ENCODE measurements at regions not wholly inside any gene's neighbourhood (a gene's known extent, or its start where the extent isn't known, plus 50 kb on each side); places are given as distances from the start of the nearest gene placed in this dataset.
A peak's percentile ranks its signal among the peaks of the same experiment; 100 is the strongest.

DNA sequence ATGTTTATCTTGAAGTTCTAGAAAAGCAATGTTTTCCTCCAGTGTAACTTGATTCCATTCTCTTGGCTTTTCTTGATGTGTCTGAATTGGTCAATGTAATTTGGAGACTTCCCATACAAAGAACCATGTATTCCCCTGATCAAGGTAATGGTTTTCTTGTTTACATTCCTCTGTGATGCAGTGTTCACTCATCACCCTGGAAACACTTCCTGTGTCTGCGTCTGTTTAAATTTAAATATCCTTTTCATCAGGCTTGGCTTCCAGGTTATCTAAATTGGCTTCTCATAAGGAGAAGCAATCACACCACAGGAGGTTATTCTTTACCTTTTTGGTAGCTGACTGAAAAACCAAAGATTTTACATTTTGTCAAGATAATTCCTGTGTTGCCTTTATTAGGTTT, 237.3 kb upstream of the WSCD1 start:
- H3K36me3 Mint-ChIP-seq: no peaks in the 10 kb centered on the region
- H3K9me3 Mint-ChIP-seq (ENCODE audit: low read depth): no peaks in the 10 kb centered on the region
- DNase-seq: no peak
- no peak for ATAC-seq
- H3K27ac Mint-ChIP-seq: no peak overlapping the region
- CTCF ChIA-PET: no interaction called here
- peaks cover 2% of the 10 kb centered on the region for H3K4me1 Mint-ChIP-seq
- no peak overlapping the region for H3K4me3 Mint-ChIP-seq
- H3K27me3 Mint-ChIP-seq: peaks cover 15% of the 10 kb centered on the region

GRCh38 chr17:5837055-5837491, 233.1 kb upstream of the WSCD1 start:
- no peak for ATAC-seq
- Mint-ChIP-seq H3K27me3 (peaks cover 3% of the 10 kb centered on the region), H3K27ac (no peak overlapping the region), H3K9me3 (ENCODE audit: low read depth) (no peaks in the 10 kb centered on the region), H3K4me1 (peaks cover 2% of the 10 kb centered on the region), H3K36me3 (no peaks in the 10 kb centered on the region), H3K4me3 (no peak overlapping the region)
- CTCF ChIA-PET: no interaction called here
- no peak for DNase-seq

GRCh38 chr17:5838661-5839300, 231.4 kb upstream of the WSCD1 start:
- no peaks in the 10 kb centered on the region for H3K9me3 Mint-ChIP-seq (ENCODE audit: low read depth)
- CTCF ChIA-PET: no interaction called here

DNA sequence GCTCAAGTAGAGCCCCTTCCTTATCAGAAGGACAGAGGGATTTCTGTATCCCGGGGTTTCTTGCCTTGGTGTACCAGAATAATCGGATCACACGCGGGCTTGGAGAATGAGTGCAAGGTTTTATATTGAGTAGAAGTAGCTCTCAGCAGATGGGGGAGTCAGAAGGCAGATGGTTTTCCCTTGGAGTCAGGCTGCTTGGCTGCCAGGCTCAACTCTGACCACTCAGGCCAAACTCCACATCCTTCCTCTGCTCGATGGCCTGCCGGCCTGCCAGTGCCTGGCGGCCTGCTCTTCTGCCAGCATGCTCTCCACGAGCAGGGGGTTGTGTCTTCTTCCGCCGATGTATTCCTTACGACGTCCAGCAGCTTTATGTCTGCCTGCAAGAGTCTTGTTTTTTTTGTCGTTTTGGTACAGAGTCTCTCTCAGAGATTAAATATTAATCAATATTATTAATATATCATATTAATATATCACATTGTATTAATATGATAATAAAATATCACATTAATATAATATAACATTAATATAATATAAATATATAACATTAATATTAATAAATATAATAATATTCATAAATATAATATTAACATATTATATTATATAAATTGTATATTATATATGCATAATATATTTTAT, 229.2 kb upstream of the WSCD1 start:
- no peak for ATAC-seq
- H3K27ac Mint-ChIP-seq: no peak overlapping the region
- CTCF ChIA-PET: no interaction called here
- H3K36me3 Mint-ChIP-seq: no peaks in the 10 kb centered on the region
- no peaks in the 10 kb centered on the region for H3K9me3 Mint-ChIP-seq (ENCODE audit: low read depth)
- H3K27me3 Mint-ChIP-seq: peaks cover 4% of the 10 kb centered on the region
- H3K4me3 Mint-ChIP-seq: no peak overlapping the region
- no peak for DNase-seq
- no peaks in the 10 kb centered on the region for H3K4me1 Mint-ChIP-seq

More at GRCh38 chr17:5838661-5839300, 231.4 kb upstream of the WSCD1 start:
- no peak for ATAC-seq
- H3K27ac Mint-ChIP-seq: peak overlapping the region; percentile 50
- no peak overlapping the region for H3K4me3 Mint-ChIP-seq
- peaks cover 3% of the 10 kb centered on the region for H3K27me3 Mint-ChIP-seq
- no peak for DNase-seq
- H3K4me1 Mint-ChIP-seq: peaks cover 2% of the 10 kb centered on the region
- no peaks in the 10 kb centered on the region for H3K36me3 Mint-ChIP-seq

DNA sequence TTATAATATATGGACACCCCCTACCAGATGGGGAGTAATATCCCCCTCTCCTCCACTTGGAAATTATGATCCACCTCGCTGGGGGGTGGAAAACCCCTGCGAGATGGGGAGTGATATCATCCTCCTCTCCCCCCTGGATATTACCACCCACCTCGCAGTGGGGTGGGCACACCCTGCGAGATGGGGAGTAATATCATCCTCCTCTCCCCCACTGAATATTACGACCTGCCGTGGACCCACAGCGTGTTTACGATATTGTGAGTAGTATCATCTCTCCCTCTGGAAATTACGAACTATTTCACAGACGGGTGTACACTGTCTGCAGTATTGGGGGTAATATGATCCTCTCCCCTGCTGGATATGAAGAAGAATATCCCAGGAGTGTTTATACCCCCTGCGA, 228.3 kb upstream of the WSCD1 start:
- CTCF ChIA-PET: no interaction called here
- H3K9me3 Mint-ChIP-seq (ENCODE audit: low read depth): no peaks in the 10 kb centered on the region
- no peaks in the 10 kb centered on the region for H3K4me1 Mint-ChIP-seq
- no peak for ATAC-seq
- no peak for DNase-seq
- no peak overlapping the region for H3K27ac Mint-ChIP-seq
- peaks cover 4% of the 10 kb centered on the region for H3K27me3 Mint-ChIP-seq
- H3K4me3 Mint-ChIP-seq: no peak overlapping the region
- H3K36me3 Mint-ChIP-seq: no peaks in the 10 kb centered on the region

DNA sequence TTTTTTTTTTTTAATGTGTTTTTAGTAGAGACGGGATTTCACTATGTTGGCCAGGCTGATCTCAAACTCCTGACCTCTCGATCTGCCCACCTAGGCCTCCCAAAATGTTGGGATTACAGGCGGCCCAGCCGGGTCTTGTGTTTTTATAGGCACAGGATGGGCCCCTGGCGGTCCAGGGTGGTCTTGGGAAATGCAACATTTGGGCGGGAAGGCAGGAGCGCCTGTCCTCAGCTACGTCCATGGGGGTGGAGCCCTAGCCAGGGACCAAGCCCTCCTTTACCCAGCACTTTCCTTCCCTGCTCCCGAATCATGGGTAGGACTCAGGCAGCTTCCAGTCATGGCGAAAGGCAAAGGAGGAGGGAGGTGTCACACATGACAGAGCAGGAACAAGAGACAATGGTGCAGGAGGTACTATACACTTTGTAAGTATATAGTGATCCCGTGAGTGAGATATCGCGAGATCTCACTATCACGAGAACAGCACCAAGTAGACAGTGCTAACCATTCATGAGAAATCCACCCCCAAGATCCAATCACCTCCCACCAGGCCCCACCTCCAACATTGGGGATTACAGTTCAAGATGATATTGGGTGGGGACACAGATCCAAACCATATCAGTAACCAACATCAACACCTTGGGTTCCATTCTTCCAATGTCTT, 226.7 kb upstream of the WSCD1 start:
- Mint-ChIP-seq H3K4me1 (no peaks in the 10 kb centered on the region), H3K9me3 (ENCODE audit: low read depth) (no peaks in the 10 kb centered on the region), H3K27me3 (peaks cover 4% of the 10 kb centered on the region), H3K4me3 (no peak overlapping the region), H3K36me3 (no peaks in the 10 kb centered on the region), H3K27ac (no peak overlapping the region)
- ATAC-seq: no peak
- CTCF ChIA-PET: no interaction called here
- no peak for DNase-seq

DNA sequence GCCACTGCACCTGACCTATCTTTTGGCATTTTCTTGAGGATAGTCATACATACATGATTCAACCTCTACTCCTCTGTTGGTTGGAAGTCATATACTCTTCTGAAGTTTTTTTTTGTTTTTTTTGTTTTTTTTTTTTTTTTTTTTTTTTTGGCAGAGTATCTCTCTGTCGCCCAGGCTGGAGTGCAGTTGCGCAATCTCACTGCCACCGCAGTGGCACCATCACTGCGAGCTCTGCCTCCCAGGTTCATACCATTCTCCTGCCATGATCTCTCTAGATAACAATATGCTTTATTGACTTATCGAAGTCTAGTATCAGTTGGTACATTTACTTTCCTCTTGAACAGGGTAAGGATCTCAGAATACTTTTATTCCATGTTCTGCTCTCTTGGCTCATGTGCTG, 224.2 kb upstream of the WSCD1 start:
- H3K4me3 Mint-ChIP-seq: no peak overlapping the region
- ATAC-seq (no peak), DNase-seq (no peak)
- CTCF ChIA-PET: no interaction called here
- no peaks in the 10 kb centered on the region for H3K9me3 Mint-ChIP-seq (ENCODE audit: low read depth)
- peaks cover 4% of the 10 kb centered on the region for H3K27me3 Mint-ChIP-seq
- H3K36me3 Mint-ChIP-seq: no peaks in the 10 kb centered on the region
- H3K27ac Mint-ChIP-seq: no peak overlapping the region
- no peaks in the 10 kb centered on the region for H3K4me1 Mint-ChIP-seq

- Mint-ChIP-seq H3K27me3 (no peaks in the 10 kb centered on the region), H3K4me3 (no peak overlapping the region), H3K9me3 (ENCODE audit: low read depth) (no peaks in the 10 kb centered on the region), H3K36me3 (no peaks in the 10 kb centered on the region), H3K4me1 (no peaks in the 10 kb centered on the region), H3K27ac (no peak overlapping the region)
- CTCF ChIA-PET: no interaction called here
- ATAC-seq (no peak), DNase-seq (peak; percentile 4)
Observed at GRCh38 chr17:5854871-5855554, 215.2 kb upstream of the WSCD1 start.

GRCh38 chr17:5861246-5861645, 208.9 kb upstream of the WSCD1 start:
- no peak overlapping the region for H3K27ac Mint-ChIP-seq
- ATAC-seq (no peak), DNase-seq (no peak)
- no peaks in the 10 kb centered on the region for H3K4me1 Mint-ChIP-seq
- H3K4me3 Mint-ChIP-seq: no peak overlapping the region
- no peaks in the 10 kb centered on the region for H3K9me3 Mint-ChIP-seq (ENCODE audit: low read depth)
- no peaks in the 10 kb centered on the region for H3K36me3 Mint-ChIP-seq
- CTCF ChIA-PET: no interaction called here
- peaks cover 7% of the 10 kb centered on the region for H3K27me3 Mint-ChIP-seq

GRCh38 chr17:5861854-5862253, 208.3 kb upstream of the WSCD1 start:
- CTCF ChIA-PET: no interaction called here
- Mint-ChIP-seq H3K4me1 (no peaks in the 10 kb centered on the region), H3K36me3 (no peaks in the 10 kb centered on the region), H3K27ac (no peak overlapping the region), H3K27me3 (peaks cover 10% of the 10 kb centered on the region), H3K4me3 (no peak overlapping the region), H3K9me3 (ENCODE audit: low read depth) (no peaks in the 10 kb centered on the region)
- DNase-seq: no peak
- ATAC-seq: no peak

DNA sequence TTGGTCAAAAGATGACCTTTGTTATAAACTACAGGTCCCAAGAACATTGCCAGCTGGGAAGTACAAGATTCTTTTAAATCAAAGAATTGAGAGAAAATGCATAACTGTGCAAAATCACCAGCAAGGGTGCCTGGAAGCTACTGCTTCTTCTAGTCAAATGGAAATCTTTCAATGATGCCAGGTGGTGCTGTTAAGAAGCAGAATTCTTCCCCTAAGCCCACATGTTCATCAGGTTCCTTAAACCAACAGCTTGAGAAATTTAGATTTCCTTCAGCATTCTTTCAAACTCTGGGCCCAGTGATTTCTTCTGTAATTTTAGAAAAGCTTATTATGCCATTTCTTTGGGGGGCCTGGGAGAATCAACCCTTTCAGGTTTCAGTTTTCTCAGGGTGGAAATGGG, 207.8 kb upstream of the WSCD1 start:
- peaks cover 10% of the 10 kb centered on the region for H3K27me3 Mint-ChIP-seq
- H3K4me3 Mint-ChIP-seq: no peak overlapping the region
- no peaks in the 10 kb centered on the region for H3K36me3 Mint-ChIP-seq
- ATAC-seq (no peak), DNase-seq (no peak)
- no peaks in the 10 kb centered on the region for H3K4me1 Mint-ChIP-seq
- no peaks in the 10 kb centered on the region for H3K9me3 Mint-ChIP-seq (ENCODE audit: low read depth)
- CTCF ChIA-PET: no interaction called here
- no peak overlapping the region for H3K27ac Mint-ChIP-seq

DNA sequence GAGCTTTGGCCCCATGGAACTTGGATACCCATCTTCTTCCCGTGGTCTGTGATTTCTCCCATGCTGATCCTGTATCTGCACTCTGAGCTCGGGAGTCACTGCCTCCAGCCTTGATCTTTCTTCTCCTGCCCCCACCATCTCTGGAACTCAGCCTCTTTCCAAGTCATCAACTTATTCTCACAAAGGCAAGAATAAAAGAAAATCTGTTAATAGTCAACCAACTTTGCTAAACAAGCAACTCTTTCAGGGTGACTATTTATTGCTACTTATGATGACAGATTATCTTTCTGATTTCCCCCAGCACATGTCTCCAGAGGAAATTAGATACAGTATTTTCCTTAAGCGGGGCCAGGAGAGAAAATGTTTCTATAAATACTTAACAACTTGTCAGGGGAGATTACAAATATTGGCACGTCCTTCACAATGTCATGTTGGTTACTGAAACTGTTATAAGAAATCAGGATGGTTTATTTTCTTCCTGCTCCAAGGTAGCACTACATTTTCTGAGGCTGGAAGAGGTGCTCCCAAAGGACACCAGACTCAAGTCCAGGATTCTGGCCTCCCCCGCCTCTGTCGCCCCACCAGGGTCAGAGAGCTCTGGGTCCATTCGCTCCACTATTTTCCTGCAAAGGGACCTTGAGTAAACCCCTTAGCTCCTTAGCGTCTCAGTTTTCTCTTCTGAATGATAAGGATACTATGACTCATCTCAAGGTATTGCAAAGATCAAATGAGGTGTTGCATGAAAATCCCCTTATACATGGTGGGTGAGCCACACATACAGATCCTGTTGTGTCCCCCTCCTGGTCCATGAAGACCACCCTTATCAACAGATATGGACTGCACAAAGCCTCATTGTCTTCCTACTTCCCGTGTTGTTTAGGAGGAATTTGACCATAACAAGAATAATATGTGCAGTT, 205.2 kb upstream of the WSCD1 start:
- H3K4me1 Mint-ChIP-seq: no peaks in the 10 kb centered on the region

DNA sequence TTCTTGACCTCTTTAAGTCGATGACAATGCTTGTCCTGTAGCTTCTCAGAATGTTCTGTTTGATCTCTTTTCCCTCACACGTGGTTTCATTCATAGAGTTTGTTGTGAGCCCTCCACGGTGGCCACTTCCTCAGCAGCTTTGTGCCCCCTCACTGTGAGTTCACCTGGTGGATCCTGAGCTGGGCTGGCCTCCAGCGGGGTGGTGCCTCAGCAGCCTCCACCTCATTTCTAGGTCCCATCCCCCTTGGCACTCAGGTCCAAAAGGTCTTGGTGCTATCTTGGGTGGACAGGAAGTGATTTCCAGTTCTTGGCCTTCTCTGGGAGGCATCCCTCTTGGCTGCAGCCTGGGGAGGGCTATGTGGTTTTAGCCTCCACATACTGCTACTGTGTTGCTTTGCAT, 203.2 kb upstream of the WSCD1 start:
- Mint-ChIP-seq H3K36me3 (no peaks in the 10 kb centered on the region), H3K27ac (no peak overlapping the region), H3K9me3 (ENCODE audit: low read depth) (no peaks in the 10 kb centered on the region), H3K27me3 (peaks cover 9% of the 10 kb centered on the region), H3K4me1 (no peaks in the 10 kb centered on the region), H3K4me3 (no peak overlapping the region)
- DNase-seq (peak; percentile 15), ATAC-seq (no peak)
- CTCF ChIA-PET: no interaction called here

More for the DNA sequence above, 205.2 kb upstream of the WSCD1 start:
- no peak overlapping the region for H3K4me3 Mint-ChIP-seq
- DNase-seq: peak; percentile 15
- H3K27me3 Mint-ChIP-seq: peaks cover 10% of the 10 kb centered on the region
- CTCF ChIA-PET: no interaction called here
- H3K36me3 Mint-ChIP-seq: no peaks in the 10 kb centered on the region
- no peaks in the 10 kb centered on the region for H3K9me3 Mint-ChIP-seq (ENCODE audit: low read depth)
- no peak overlapping the region for H3K27ac Mint-ChIP-seq
- no peak for ATAC-seq

Measured in activated CD8-positive, alpha-beta memory T cell treated with anti-CD3 and anti-CD28 coated beads, Interleukin-2, amount 10 ng/mL, durations not matched to agents 7 days and 5 days (primary cell).